ENCODE measurements at regions not wholly inside any gene's neighbourhood (a gene's known extent, or its start where the extent isn't known, plus 50 kb on each side); places are given as distances from the start of the nearest gene placed in this dataset.

DNA sequence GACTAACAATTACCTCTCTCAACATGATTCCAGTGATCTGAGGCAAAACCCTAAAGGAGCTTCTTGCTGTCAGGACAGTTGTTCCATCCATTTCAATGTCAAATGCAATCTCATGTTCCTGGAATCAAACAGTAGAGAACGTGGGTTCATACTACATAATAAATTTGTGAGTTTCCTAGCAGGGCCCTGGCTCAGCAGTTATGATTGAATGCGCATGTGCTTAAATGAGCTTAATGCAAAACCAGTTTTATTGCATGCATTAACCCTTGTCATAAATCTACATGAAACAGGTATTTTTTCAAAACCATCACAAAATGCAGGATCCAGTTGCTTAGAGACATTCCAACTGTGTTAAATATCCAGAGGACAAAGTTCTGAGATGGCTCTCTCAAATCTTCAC is 225.4 kb upstream of the TMEM72 start:
- Mint-ChIP-seq H3K27me3 (ENCODE audit: insufficient read depth, unreplicated experiment) (peaks cover 11% of the 10 kb centered on the region), H3K9me3 (ENCODE audit: unreplicated experiment) (no peaks in the 10 kb centered on the region), H3K4me1 (ENCODE audit: low read depth, unreplicated experiment) (no peaks in the 10 kb centered on the region), H3K4me3 (ENCODE audit: unreplicated experiment) (no peak overlapping the region), H3K27ac (ENCODE audit: unreplicated experiment) (no peak overlapping the region), H3K36me3 (ENCODE audit: insufficient read depth, unreplicated experiment) (no peaks in the 10 kb centered on the region)
- ChIA-PET CTCF (no interaction called here), POLR2A (no interaction called here)
- no peaks in the 10 kb centered on the region for H3K27me3 ChIP-seq (replicated peaks; ENCODE audit: control insufficient read depth, insufficient read depth, low read length)
- H3K9me3 ChIP-seq, result no peaks in the 10 kb centered on the region
- intact Hi-C loops (cut with micrococcal nuclease; ENCODE audit: unreplicated experiment), result no loop called here
- no peak overlapping the region for H3K4me3 ChIP-seq (ENCODE audit: low read depth, low read length)
- BruUV-seq (replicated peaks), result no TSS peak
- DNase-seq, result no peak
- TF ChIP-seq, protein P1, sequence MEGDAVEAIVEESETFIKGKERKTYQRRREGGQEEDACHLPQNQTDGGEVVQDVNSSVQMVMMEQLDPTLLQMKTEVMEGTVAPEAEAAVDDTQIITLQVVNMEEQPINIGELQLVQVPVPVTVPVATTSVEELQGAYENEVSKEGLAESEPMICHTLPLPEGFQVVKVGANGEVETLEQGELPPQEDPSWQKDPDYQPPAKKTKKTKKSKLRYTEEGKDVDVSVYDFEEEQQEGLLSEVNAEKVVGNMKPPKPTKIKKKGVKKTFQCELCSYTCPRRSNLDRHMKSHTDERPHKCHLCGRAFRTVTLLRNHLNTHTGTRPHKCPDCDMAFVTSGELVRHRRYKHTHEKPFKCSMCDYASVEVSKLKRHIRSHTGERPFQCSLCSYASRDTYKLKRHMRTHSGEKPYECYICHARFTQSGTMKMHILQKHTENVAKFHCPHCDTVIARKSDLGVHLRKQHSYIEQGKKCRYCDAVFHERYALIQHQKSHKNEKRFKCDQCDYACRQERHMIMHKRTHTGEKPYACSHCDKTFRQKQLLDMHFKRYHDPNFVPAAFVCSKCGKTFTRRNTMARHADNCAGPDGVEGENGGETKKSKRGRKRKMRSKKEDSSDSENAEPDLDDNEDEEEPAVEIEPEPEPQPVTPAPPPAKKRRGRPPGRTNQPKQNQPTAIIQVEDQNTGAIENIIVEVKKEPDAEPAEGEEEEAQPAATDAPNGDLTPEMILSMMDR (IDR thresholded peaks at IDR 0.05; ENCODE audit: insufficient read depth in 1 of 2, low read depth in 1 of 2, low read length in 1 of 2, severe bottlenecking in 1 of 2, unreplicated experiment in 1 of 2), result no peak
- no peaks in the 10 kb centered on the region for H3K4me1 ChIP-seq
- H3K36me3 ChIP-seq (ENCODE audit: control insufficient read depth, insufficient read depth, low read length), result no peaks in the 10 kb centered on the region

DNA sequence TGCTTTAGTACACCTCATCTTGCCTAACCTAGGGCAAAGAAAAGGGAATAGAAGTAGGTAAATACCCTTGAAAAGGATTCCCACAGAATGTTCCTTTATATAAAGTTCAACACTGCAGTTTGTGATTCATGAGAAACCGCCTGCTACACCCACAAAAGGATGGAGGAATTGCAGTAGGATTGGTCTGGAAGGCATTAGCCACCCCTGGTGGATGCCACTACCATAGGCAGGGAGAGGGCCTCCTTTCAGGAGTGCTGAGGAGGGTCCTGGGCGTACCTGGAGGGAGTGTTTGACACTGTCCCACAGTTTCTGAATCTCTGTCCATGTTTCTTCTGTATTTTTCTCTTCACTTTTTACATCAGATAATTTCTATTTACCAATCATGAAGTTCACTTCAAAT is 221.8 kb upstream of the TMEM72 start:
- Mint-ChIP-seq H3K27ac (ENCODE audit: unreplicated experiment) (no peak overlapping the region), H3K4me1 (ENCODE audit: low read depth, unreplicated experiment) (no peaks in the 10 kb centered on the region), H3K9me3 (ENCODE audit: unreplicated experiment) (no peaks in the 10 kb centered on the region), H3K36me3 (ENCODE audit: insufficient read depth, unreplicated experiment) (no peaks in the 10 kb centered on the region), H3K4me3 (ENCODE audit: unreplicated experiment) (no peak overlapping the region), H3K27me3 (ENCODE audit: insufficient read depth, unreplicated experiment) (peaks cover 3% of the 10 kb centered on the region)
- ChIA-PET CTCF (no interaction called here), POLR2A (no interaction called here)
- peak in 1 of 2 experiments; percentile 24 for DNase-seq
- no peaks in the 10 kb centered on the region for H3K4me1 ChIP-seq
- TF ChIP-seq, protein P1 (IDR thresholded peaks at IDR 0.05; ENCODE audit: insufficient read depth in 1 of 2, low read depth in 1 of 2, low read length in 1 of 2, severe bottlenecking in 1 of 2, unreplicated experiment in 1 of 2), result peak in 1 of 2 experiments; percentile 39
- no peaks in the 10 kb centered on the region for H3K27me3 ChIP-seq (replicated peaks; ENCODE audit: control insufficient read depth, insufficient read depth, low read length)
- H3K9me3 ChIP-seq, result no peaks in the 10 kb centered on the region
- intact Hi-C loops (cut with micrococcal nuclease; ENCODE audit: unreplicated experiment), result no loop called here
- BruUV-seq (replicated peaks), result no TSS peak
- no peak overlapping the region for H3K4me3 ChIP-seq (ENCODE audit: low read depth, low read length)
- no peaks in the 10 kb centered on the region for H3K36me3 ChIP-seq (ENCODE audit: control insufficient read depth, insufficient read depth, low read length)

DNA sequence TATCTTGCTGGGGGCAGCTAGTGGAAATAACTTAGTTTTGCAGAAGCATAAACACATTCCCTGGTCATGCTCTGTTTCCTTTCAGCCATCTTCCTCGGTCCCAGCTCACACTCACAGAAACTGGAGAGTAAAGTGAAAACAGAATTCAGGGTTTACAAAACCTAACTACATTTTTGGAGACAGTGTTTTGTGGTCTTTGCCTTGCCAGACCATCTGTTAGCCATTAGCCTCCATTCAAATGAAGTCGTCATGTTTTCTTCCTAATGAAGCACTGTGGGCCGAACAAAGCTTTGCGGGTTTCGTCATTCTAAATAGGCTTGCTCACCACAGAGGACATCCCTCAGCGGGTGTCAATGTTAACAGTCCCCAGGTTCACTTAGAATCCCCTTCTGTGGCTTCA is 214.6 kb upstream of the TMEM72 start:
- Mint-ChIP-seq H3K4me1 (ENCODE audit: low read depth, unreplicated experiment) (no peaks in the 10 kb centered on the region), H3K27ac (ENCODE audit: unreplicated experiment) (no peak overlapping the region), H3K9me3 (ENCODE audit: unreplicated experiment) (no peaks in the 10 kb centered on the region), H3K36me3 (ENCODE audit: insufficient read depth, unreplicated experiment) (no peaks in the 10 kb centered on the region), H3K27me3 (ENCODE audit: insufficient read depth, unreplicated experiment) (no peaks in the 10 kb centered on the region), H3K4me3 (ENCODE audit: unreplicated experiment) (no peak overlapping the region)
- H3K27me3 ChIP-seq (replicated peaks; ENCODE audit: control insufficient read depth, insufficient read depth, low read length), result no peaks in the 10 kb centered on the region; the same call in 1 of the 2 replicates
- H3K4me3 ChIP-seq (ENCODE audit: low read depth, low read length), result no peak overlapping the region
- ChIA-PET POLR2A (no interaction called here), CTCF (interaction anchor here (1.0 kb wide), 1 partner anchor 38 kb away, joined by 4 read pairs; no protein-coding TSS in a partner anchor)
- TF ChIP-seq, protein P1 (IDR thresholded peaks at IDR 0.05; ENCODE audit: insufficient read depth in 1 of 2, low read depth in 1 of 2, low read length in 1 of 2, severe bottlenecking in 1 of 2, unreplicated experiment in 1 of 2), result no peak
- no peaks in the 10 kb centered on the region for H3K36me3 ChIP-seq (ENCODE audit: control insufficient read depth, insufficient read depth, low read length)
- DNase-seq, result no peak
- intact Hi-C loops (cut with micrococcal nuclease; ENCODE audit: unreplicated experiment), result no loop called here
- no peaks in the 10 kb centered on the region for H3K9me3 ChIP-seq
- H3K4me1 ChIP-seq, result no peaks in the 10 kb centered on the region
- no TSS peak for BruUV-seq (replicated peaks)

All from Caco-2 (cell line).